Pons (tissue), 1 donor: ENCODE measurements at regions not wholly inside any gene's neighbourhood (a gene's known extent, or its start where the extent isn't known, plus 50 kb on each side); places are given as distances from the start of the nearest gene placed in this dataset.
"Not testable (repeated sequence)": the region's sequence is repeated elsewhere in the genome, so short reads cannot be mapped to it uniquely, and the experiment has no call there.

ENCODE experiments used
- DNase-seq: peaks from one replicate; pipeline ENCODE4 v3.0.0-alpha.2; 2016; ENCODE audit warnings: low spot score

GRCh38 chr1:104466068-104466467, 716.4 kb downstream of the AMY1C start:
- no peak for DNase-seq

- DNase-seq = no peak
Measured at GRCh38 chr1:104467590-104467989, 717.9 kb downstream of the AMY1C start.

GRCh38 chr1:104468282-104468681, 718.6 kb downstream of the AMY1C start:
- no peak for DNase-seq

- DNase-seq = no peak
Measured at GRCh38 chr1:104476126-104476525, 726.4 kb downstream of the AMY1C start.

GRCh38 chr1:104488296-104489015, 738.8 kb downstream of the AMY1C start:
- DNase-seq = no peak

GRCh38 chr1:104526158-104526795, 776.6 kb downstream of the AMY1C start:
- no peak for DNase-seq

GRCh38 chr1:104531990-104532389, 782.3 kb downstream of the AMY1C start:
- DNase-seq = no peak

- no peak for DNase-seq
Measured at GRCh38 chr1:104574620-104575019, 824.9 kb downstream of the AMY1C start.

GRCh38 chr1:104592926-104593325, 843.2 kb downstream of the AMY1C start:
- DNase-seq = peak; percentile 17

GRCh38 chr1:104593413-104594187, 843.9 kb downstream of the AMY1C start:
- DNase-seq = peak; percentile 40

GRCh38 chr1:104617474-104617873, 867.8 kb downstream of the AMY1C start:
- no peak for DNase-seq

GRCh38 chr1:104621221-104621620, 871.5 kb downstream of the AMY1C start:
- DNase-seq = no peak

- DNase-seq = no peak
Measured at GRCh38 chr1:104624538-104624937, 874.8 kb downstream of the AMY1C start.

- DNase-seq = no peak
Measured at GRCh38 chr1:104629589-104629988, 879.9 kb downstream of the AMY1C start.

- no peak for DNase-seq
Measured at GRCh38 chr1:104630567-104631149, 881.0 kb downstream of the AMY1C start.

- no peak for DNase-seq
Measured at GRCh38 chr1:104636581-104636980, 886.9 kb downstream of the AMY1C start.

GRCh38 chr1:104646233-104646632, 896.5 kb downstream of the AMY1C start:
- no peak for DNase-seq

- DNase-seq = peak; percentile 10
Measured at GRCh38 chr1:104648269-104648691, 898.6 kb downstream of the AMY1C start.

GRCh38 chr1:104664374-104664773, 914.7 kb downstream of the AMY1C start:
- DNase-seq = not testable (repeated sequence)

GRCh38 chr1:104665300-104665699, 915.6 kb downstream of the AMY1C start:
- no peak for DNase-seq

- DNase-seq = no peak
Measured at GRCh38 chr1:104671684-104672353, 922.1 kb downstream of the AMY1C start.

- no peak for DNase-seq
Measured at GRCh38 chr1:104699433-104699832, 949.7 kb downstream of the AMY1C start.
